Endothelial cell of umbilical vein (primary cell): ENCODE measurements at regions not wholly inside any gene's neighbourhood (a gene's known extent, or its start where the extent isn't known, plus 50 kb on each side); places are given as distances from the start of the nearest gene placed in this dataset.

Source experiments
- BruUV-seq: library from RNA; stranded (reverse); fragments of 400-500 nt; replicated peaks from 2 replicates; lab custom pipeline; 2021; lab: Mats Ljungman, UMichigan
- CTCF ChIA-PET: fragments of 300-600, 350-600 bp; sonication (Branson Sonifier 250); formaldehyde crosslinking; loops from one replicate; lab custom pipeline; 2021; ENCODE audit warnings: antibody characterized with exemption, inconsistent platforms; lab: Charles Lee
- POLR2A ChIA-PET: fragments of 300-600, 350-600 bp; sonication (Branson Sonifier 250); formaldehyde crosslinking; loops from one replicate; lab custom pipeline; 2021; ENCODE audit warnings: antibody characterized with exemption, inconsistent platforms; lab: Charles Lee
- DNase-seq: peaks from one replicate; pipeline ENCODE4 v3.0.0-alpha.2; 2011; ENCODE audit warnings: low read depth, low spot score
- FAIRE-seq: peaks from 2 replicates; lab custom pipeline; 2011; peaks lifted over from hg19 to GRCh38; lab: Jason Lieb, UNC
- H2AFZ ChIP-seq: 2 replicates; pipeline ENCODE4 v1.6.0; 2012; ENCODE audit warnings: low read depth, low read length, control low read depth, inconsistent platforms
- H3K27ac ChIP-seq: 2 replicates; pipeline ENCODE4 v1.5.1; 2011; ENCODE audit warnings: low read depth, mild to moderate bottlenecking, control low read depth, low read length, moderate library complexity; ENCODE audit not compliant: insufficient read depth
- H3K27me3 ChIP-seq, 2 experiments: 2 replicates each; pipeline versions ENCODE4 v1.6.0 to v1.6.1; 2011; ENCODE audit warnings: low read length in 2 of 2, mixed read lengths in 1 of 2; ENCODE audit not compliant: control insufficient read depth in 2 of 2, insufficient read depth in 2 of 2
- H3K36me3 ChIP-seq, 2 experiments: 2 replicates in 1 of 2; 3 replicates in 1 of 2; pipeline ENCODE4 v1.5.1; 2011; ENCODE audit warnings: low read length in 2 of 2, mild to moderate bottlenecking in 1 of 2, moderate library complexity in 1 of 2; ENCODE audit not compliant: control insufficient read depth in 2 of 2, insufficient read depth in 2 of 2; ENCODE audit errors: extremely low read depth in 1 of 2
- H3K4me1 ChIP-seq: 3 replicates; pipeline ENCODE4 v1.5.1; 2011; ENCODE audit warnings: mild to moderate bottlenecking, low read length; ENCODE audit not compliant: control insufficient read depth, insufficient read depth; ENCODE audit errors: extremely low read depth
- H3K4me2 ChIP-seq: 2 replicates; pipeline ENCODE4 v1.6.1; 2011; ENCODE audit warnings: low read length, control low read depth, mixed read lengths; ENCODE audit not compliant: insufficient read depth
- H3K4me3 ChIP-seq, 3 experiments: fragments of 200-600 bp in 1 of 3; sonication (generic), shearing (Covaris generic) in 1 of 3; replicated peaks in 1 of 3; 2 replicates each; pipeline ENCODE4 v1.5.1; 2011 to 2016; ENCODE audit warnings: control low read depth in 3 of 3, low read length in 3 of 3, mild to moderate bottlenecking in 2 of 3, inconsistent platforms in 1 of 3, low read depth in 1 of 3, moderate library complexity in 1 of 3; ENCODE audit not compliant: insufficient read depth in 1 of 3
- H3K79me2 ChIP-seq: 2 replicates; pipeline ENCODE4 v1.6.0; 2012; ENCODE audit warnings: low read length, inconsistent platforms; ENCODE audit not compliant: control insufficient read depth, insufficient read depth
- H3K9ac ChIP-seq: replicated peaks from 2 replicates; pipeline ENCODE3; 2011; ENCODE audit warnings: low read length, control low read depth; ENCODE audit not compliant: insufficient read depth; ENCODE audit errors: extremely low read depth
- H3K9me1 ChIP-seq: replicated peaks from 3 replicates; pipeline ENCODE4 v1.6.0; 2011; ENCODE audit warnings: mild to moderate bottlenecking, low read length; ENCODE audit not compliant: control insufficient read depth, insufficient read depth; ENCODE audit errors: extremely low read depth
- H3K9me3 ChIP-seq: replicated peaks from 2 replicates; pipeline ENCODE4 v1.5.1; 2012; ENCODE audit warnings: low read length, inconsistent platforms; ENCODE audit not compliant: control insufficient read depth, insufficient read depth
- H4K20me1 ChIP-seq: replicated peaks from 2 replicates; pipeline ENCODE3; 2011; ENCODE audit warnings: mild to moderate bottlenecking, low read length; ENCODE audit not compliant: control insufficient read depth, insufficient read depth; ENCODE audit errors: extremely low read depth
- CTCF ChIP-seq, 2 donors: IDR thresholded peaks; 1 replicate in 1 of 2; 2 replicates in 1 of 2; pipeline ENCODE4 v1.5.1; 2011; ENCODE audit warnings: low read length in 2 of 2, mild to moderate bottlenecking in 2 of 2, moderate library complexity in 2 of 2, control low read depth in 1 of 2, inconsistent platforms in 1 of 2, low read depth in 1 of 2; ENCODE audit not compliant: insufficient read depth in 1 of 2; ENCODE audit errors: extremely low read depth in 1 of 2
- EZH2 ChIP-seq: IDR thresholded peaks from 2 replicates; pipeline ENCODE4 v1.6.1; 2012; ENCODE audit warnings: borderline replicate concordance, low read depth, mild to moderate bottlenecking, moderate library complexity, low read length, inconsistent platforms; ENCODE audit not compliant: severe bottlenecking
- GATA2 ChIP-seq: IDR thresholded peaks from 2 replicates; pipeline ENCODE4 v1.7.0; 2011; ENCODE audit warnings: low read depth, mild to moderate bottlenecking, moderate library complexity, mixed read lengths, low read length; ENCODE audit not compliant: insufficient read length, insufficient read depth
- POLR2A ChIP-seq: IDR thresholded peaks from 2 replicates; pipeline ENCODE4 v1.6.1; 2012; ENCODE audit warnings: low read depth, mild to moderate bottlenecking, control low read depth, low read length
- POLR2AphosphoS5 ChIP-seq: IDR thresholded peaks from 2 replicates; pipeline ENCODE4 v1.6.1; 2012; ENCODE audit warnings: low read depth, mild to moderate bottlenecking, control low read depth, low read length, moderate library complexity; ENCODE audit not compliant: insufficient read depth
- dilution Hi-C: fragments of 300-500 bp; cut with MboI; formaldehyde crosslinking; loops from one replicate; pipeline ENCODE4 v1.15.0; 2019; ENCODE audit warnings: low sequenced_read_pairs; ENCODE audit not compliant: extremely low pct_ligation_motif_present
- intact Hi-C: fragments of 100-400 bp; cut with micrococcal nuclease; formaldehyde crosslinking; loops from one replicate; pipeline ENCODE4 v1.10.0; 2022

GRCh38 chr21:16789636-16790035 is 723.2 kb upstream of the CXADR start:
- H3K79me2 ChIP-seq, result no peaks in the 10 kb centered on the region
- ChIA-PET CTCF (no interaction called here), POLR2A (no interaction called here)
- TF ChIP-seq CTCF (IDR thresholded peaks at IDR 0.05; ENCODE audit: extremely low read depth in 1 of 2, insufficient read depth in 1 of 2, low read depth in 1 of 2, low read length in 2 of 2), result no peak
- intact Hi-C loops (no loop called here), dilution Hi-C loops (no loop called here)
- DNase-seq (no peak), FAIRE-seq (no peak)
- peaks cover under 1% of the 10 kb centered on the region for H3K4me1 ChIP-seq
- H3K4me2 ChIP-seq, result no peak overlapping the region
- H3K9ac ChIP-seq, result no peak overlapping the region
- H3K27me3 ChIP-seq, result no peaks in the 10 kb centered on the region
- no peaks in the 10 kb centered on the region for H3K36me3 ChIP-seq
- no peaks in the 10 kb centered on the region for H3K9me3 ChIP-seq
- H3K4me3 ChIP-seq, result no peak overlapping the region
- H2AFZ ChIP-seq, result no peak overlapping the region
- no peaks in the 10 kb centered on the region for H3K9me1 ChIP-seq
- no peaks in the 10 kb centered on the region for H4K20me1 ChIP-seq
- BruUV-seq, result no TSS peak
- no peak overlapping the region for H3K27ac ChIP-seq

GRCh38 chr21:16792101-16792500 is 720.7 kb upstream of the CXADR start:
- POLR2A ChIA-PET, result no interaction called here
- H3K4me1 ChIP-seq, result peaks cover 11% of the 10 kb centered on the region
- no peaks in the 10 kb centered on the region for H3K9me3 ChIP-seq
- H3K9ac ChIP-seq, result no peak overlapping the region
- intact Hi-C loops, result no loop called here
- CTCF ChIA-PET, result interaction anchor here (1.7 kb wide), 1 partner anchor 27 kb away, joined by 5 read pairs; no protein-coding TSS in a partner anchor
- H3K79me2 ChIP-seq, result no peaks in the 10 kb centered on the region
- no peaks in the 10 kb centered on the region for H3K36me3 ChIP-seq
- H3K9me1 ChIP-seq, result no peaks in the 10 kb centered on the region
- FAIRE-seq (no peak), DNase-seq (no peak)
- dilution Hi-C loops, result no loop called here
- no peak overlapping the region for H3K4me3 ChIP-seq
- H3K27me3 ChIP-seq, result no peaks in the 10 kb centered on the region
- no peaks in the 10 kb centered on the region for H4K20me1 ChIP-seq
- no peak overlapping the region for H3K4me2 ChIP-seq
- no peak overlapping the region for H2AFZ ChIP-seq
- BruUV-seq, result no TSS peak
- H3K27ac ChIP-seq, result no peak overlapping the region
- TF ChIP-seq CTCF (IDR thresholded peaks at IDR 0.05; ENCODE audit: extremely low read depth in 1 of 2, insufficient read depth in 1 of 2, low read depth in 1 of 2, low read length in 2 of 2), result no peak
- TF ChIP-seq POLR2AphosphoS5, result no peak
- TF ChIP-seq POLR2A, result no peak
- TF ChIP-seq EZH2, result no peak
- no peak for TF ChIP-seq GATA2
